ENCODE measurements at regions not wholly inside any gene's neighbourhood (a gene's known extent, or its start where the extent isn't known, plus 50 kb on each side); places are given as distances from the start of the nearest gene placed in this dataset.

DNA sequence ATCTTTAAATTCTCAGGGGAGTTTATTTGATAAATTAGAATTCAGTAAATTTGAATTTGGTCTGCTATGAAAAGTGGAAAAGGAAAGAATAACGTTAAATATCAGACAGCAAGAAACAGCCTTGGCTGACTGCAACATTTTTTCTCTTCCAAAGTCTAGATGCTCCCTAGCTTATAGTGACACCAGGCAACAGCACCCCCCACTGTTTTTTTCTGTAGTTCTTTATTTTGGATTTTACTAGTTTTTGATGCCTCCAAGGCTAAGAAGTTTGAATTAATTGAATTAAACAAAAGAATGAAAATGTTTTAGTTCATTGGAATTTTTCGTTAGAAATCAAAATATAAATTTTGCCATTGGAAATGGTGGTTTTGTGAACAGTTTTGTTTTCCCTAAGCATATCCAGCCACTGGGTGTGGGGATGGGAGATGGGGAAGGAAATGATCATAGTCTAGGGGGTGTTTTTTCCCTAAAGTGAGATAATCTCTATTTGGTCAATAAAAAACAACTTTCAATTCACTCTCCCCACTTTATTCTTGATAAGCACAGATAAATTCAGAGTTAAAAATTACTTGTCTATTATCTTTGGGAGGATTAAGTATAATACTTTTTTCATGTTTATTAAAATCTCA, 199.3 kb upstream of the CD180 start:
- no peak for TF ChIP-seq ESRRG (CRISPR knock-in tag; IDR thresholded peaks at IDR 0.05)
- TF ChIP-seq ARNTL (CRISPR knock-in tag; IDR thresholded peaks at IDR 0.05; ENCODE audit: borderline replicate concordance, low read depth): no peak
- TF ChIP-seq, protein P1, sequence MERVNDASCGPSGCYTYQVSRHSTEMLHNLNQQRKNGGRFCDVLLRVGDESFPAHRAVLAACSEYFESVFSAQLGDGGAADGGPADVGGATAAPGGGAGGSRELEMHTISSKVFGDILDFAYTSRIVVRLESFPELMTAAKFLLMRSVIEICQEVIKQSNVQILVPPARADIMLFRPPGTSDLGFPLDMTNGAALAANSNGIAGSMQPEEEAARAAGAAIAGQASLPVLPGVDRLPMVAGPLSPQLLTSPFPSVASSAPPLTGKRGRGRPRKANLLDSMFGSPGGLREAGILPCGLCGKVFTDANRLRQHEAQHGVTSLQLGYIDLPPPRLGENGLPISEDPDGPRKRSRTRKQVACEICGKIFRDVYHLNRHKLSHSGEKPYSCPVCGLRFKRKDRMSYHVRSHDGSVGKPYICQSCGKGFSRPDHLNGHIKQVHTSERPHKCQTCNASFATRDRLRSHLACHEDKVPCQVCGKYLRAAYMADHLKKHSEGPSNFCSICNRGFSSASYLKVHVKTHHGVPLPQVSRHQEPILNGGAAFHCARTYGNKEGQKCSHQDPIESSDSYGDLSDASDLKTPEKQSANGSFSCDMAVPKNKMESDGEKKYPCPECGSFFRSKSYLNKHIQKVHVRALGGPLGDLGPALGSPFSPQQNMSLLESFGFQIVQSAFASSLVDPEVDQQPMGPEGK (CRISPR knock-in tag; IDR thresholded peaks at IDR 0.05; ENCODE audit: borderline replicate concordance): no peak
- no peak for TF ChIP-seq RARB (CRISPR knock-in tag; IDR thresholded peaks at IDR 0.05)
- no peak for TF ChIP-seq BACH2 (CRISPR knock-in tag; IDR thresholded peaks at IDR 0.05; ENCODE audit: borderline replicate concordance)
- no peak for TF ChIP-seq SNAI2 (CRISPR knock-in tag; IDR thresholded peaks at IDR 0.05)
- TF ChIP-seq ZFP3 (CRISPR knock-in tag; IDR thresholded peaks at IDR 0.05): no peak
- no peak for TF ChIP-seq ZC3H10 (CRISPR knock-in tag; IDR thresholded peaks at IDR 0.05)

Measured in SK-N-SH treated with all-trans-retinoic acid at 6 μM for 48 hours (cell line).